ENCODE measurements at regions not wholly inside any gene's neighbourhood (a gene's known extent, or its start where the extent isn't known, plus 50 kb on each side); places are given as distances from the start of the nearest gene placed in this dataset.

GRCh38 chr12:90618586-90618985, 336.4 kb downstream of the CCER1 start:
- intact Hi-C loops (cut with DNase I), result no loop called here
- Histone ChIP-seq H3K36me3 (no peaks in the 10 kb centered on the region), H3K27ac (no peak overlapping the region), H3K4me3 (no peak overlapping the region), H3K4me1 (no peaks in the 10 kb centered on the region), H3K9me3 (no peaks in the 10 kb centered on the region), H3K27me3 (no peaks in the 10 kb centered on the region)
- no peak for ATAC-seq
- DNase-seq, result no peak
- TF ChIP-seq CTCF (IDR thresholded peaks at IDR 0.05), result no peak

GRCh38 chr12:90611891-90612290, 343.1 kb downstream of the CCER1 start:
- intact Hi-C loops (cut with DNase I), result no loop called here
- TF ChIP-seq CTCF (IDR thresholded peaks at IDR 0.05), result no peak
- no peak for DNase-seq

GRCh38 chr12:90611048-90611447, 343.9 kb downstream of the CCER1 start:
- Histone ChIP-seq H3K27ac (no peak overlapping the region), H3K27me3 (no peaks in the 10 kb centered on the region), H3K9me3 (no peaks in the 10 kb centered on the region), H3K4me1 (no peaks in the 10 kb centered on the region), H3K4me3 (no peak overlapping the region), H3K36me3 (no peaks in the 10 kb centered on the region)
- DNase-seq (peak in 1 of 4 donors; percentile 16), ATAC-seq (peak; percentile 49)
- intact Hi-C loops (cut with DNase I), result no loop called here
- TF ChIP-seq CTCF (IDR thresholded peaks at IDR 0.05), result no peak

More at GRCh38 chr12:90611891-90612290, 343.1 kb downstream of the CCER1 start:
- Histone ChIP-seq H3K4me3 (no peak overlapping the region), H3K27me3 (no peaks in the 10 kb centered on the region), H3K4me1 (no peaks in the 10 kb centered on the region), H3K9me3 (no peaks in the 10 kb centered on the region), H3K36me3 (no peaks in the 10 kb centered on the region), H3K27ac (no peak overlapping the region)
- ATAC-seq, result no peak

GRCh38 chr12:90593596-90594295, 361.2 kb downstream of the CCER1 start:
- no peaks in the 10 kb centered on the region for H3K27me3 ChIP-seq
- no peaks in the 10 kb centered on the region for H3K36me3 ChIP-seq
- intact Hi-C loops (cut with DNase I), result no loop called here
- no peak overlapping the region for H3K27ac ChIP-seq
- H3K9me3 ChIP-seq, result no peaks in the 10 kb centered on the region
- DNase-seq, result no peak
- no peak for ATAC-seq
- no peak for TF ChIP-seq CTCF (IDR thresholded peaks at IDR 0.05)
- no peak overlapping the region for H3K4me3 ChIP-seq
- H3K4me1 ChIP-seq, result no peaks in the 10 kb centered on the region

- DNase-seq (no peak), ATAC-seq (no peak)
- no peak overlapping the region for H3K4me3 ChIP-seq
- no peaks in the 10 kb centered on the region for H3K36me3 ChIP-seq
- intact Hi-C loops (cut with DNase I), result no loop called here
- no peak overlapping the region for H3K27ac ChIP-seq
- no peaks in the 10 kb centered on the region for H3K4me1 ChIP-seq
- H3K9me3 ChIP-seq, result no peaks in the 10 kb centered on the region
- H3K27me3 ChIP-seq, result no peaks in the 10 kb centered on the region
- no peak for TF ChIP-seq CTCF (IDR thresholded peaks at IDR 0.05)
Observed at GRCh38 chr12:90589956-90590355, 365.0 kb downstream of the CCER1 start.

Data from left lung (tissue), 4 donors.